ENCODE measurements at regions not wholly inside any gene's neighbourhood (a gene's known extent, or its start where the extent isn't known, plus 50 kb on each side); places are given as distances from the start of the nearest gene placed in this dataset.

DNA sequence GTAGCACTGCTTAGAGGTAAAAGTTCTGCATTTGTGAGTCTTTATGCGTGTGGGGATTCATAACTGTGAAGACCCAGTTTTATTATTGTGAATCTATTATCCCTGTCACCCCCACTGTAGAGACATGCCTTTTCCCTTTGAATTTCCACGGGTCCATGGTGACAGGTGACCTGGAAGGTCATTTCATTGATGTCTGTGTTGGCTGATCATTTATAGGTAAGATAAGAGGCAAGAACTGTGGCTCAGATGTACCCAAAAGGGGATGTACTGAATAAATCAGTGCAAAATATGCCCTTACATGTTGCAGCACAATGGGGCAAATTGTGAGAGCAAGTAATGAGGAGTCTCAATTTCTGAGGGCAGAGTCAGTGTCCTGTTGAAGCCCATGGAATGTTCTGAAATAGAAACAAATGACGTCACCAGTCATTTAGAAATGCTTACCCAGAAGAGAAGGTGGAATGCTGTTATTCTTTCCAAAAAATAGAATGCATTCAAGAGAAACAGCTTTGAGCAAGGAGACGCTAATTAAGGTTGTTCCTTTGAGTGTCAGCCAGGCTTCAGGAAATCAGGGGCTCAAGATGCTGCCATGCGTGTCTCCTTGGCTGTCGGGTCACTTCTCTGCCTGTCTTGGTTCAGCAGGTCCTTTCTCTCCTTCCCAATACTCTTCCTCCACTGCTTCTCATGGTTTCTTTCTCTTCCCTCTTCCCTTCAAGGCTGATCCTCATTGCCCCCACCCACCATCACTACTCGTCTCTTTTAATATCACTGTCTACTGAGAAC lies 118.7 kb upstream of the E2F8 start (continued):
- TF ChIP-seq CREB1 (IDR thresholded peaks at IDR 0.05; ENCODE audit: low read depth) (no peak), STAT3 (IDR thresholded peaks at IDR 0.05; ENCODE audit: low read depth, low read length) (no peak), NFXL1 (IDR thresholded peaks at IDR 0.05; ENCODE audit: borderline replicate concordance) (no peak), FOXK2 (IDR thresholded peaks at IDR 0.05) (no peak)

DNA sequence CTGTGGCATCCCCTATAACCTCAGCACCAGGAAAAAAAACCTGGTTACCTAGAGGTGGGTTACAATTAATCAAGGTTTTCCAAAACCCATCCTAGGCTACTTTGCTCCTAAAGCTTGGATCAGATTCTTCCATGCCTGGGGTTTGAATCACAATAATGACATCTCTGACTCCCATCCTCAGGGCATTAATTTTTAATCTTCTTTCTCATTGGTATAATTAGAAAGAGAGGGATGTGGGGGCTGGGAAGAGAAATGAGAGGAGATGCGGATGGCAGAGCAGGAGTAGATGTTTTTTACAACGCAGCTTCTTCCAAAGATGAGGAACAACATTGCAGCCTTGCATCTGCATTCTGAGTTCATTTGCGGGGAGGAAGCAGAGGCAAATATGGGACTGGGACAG lies 117.2 kb upstream of the E2F8 start:
- intact Hi-C loops (cut with micrococcal nuclease; ENCODE audit: unreplicated experiment) = no loop called here
- Histone ChIP-seq H4K20me1 (ENCODE audit: control insufficient read depth, insufficient read depth) (no peaks in the 10 kb centered on the region), H3K4me3 (no peak overlapping the region), H3K9ac (ENCODE audit: control insufficient read depth, insufficient read depth, low read length) (no peak overlapping the region), H2AFZ (ENCODE audit: control insufficient read depth, low read depth, low read length) (no peak overlapping the region), H3K36me3 (ENCODE audit: control insufficient read depth in 2 of 2, insufficient read depth in 2 of 2, low read length in 1 of 2) (no peaks in the 10 kb centered on the region), H3K9me3 (replicated peaks; ENCODE audit: control insufficient read depth, insufficient read depth, low read length) (no peaks in the 10 kb centered on the region), H3K27ac (ENCODE audit: control insufficient read depth, insufficient read depth) (no peak overlapping the region), H3K4me2 (ENCODE audit: control insufficient read depth, insufficient read depth) (no peak overlapping the region), H3K79me2 (ENCODE audit: control insufficient read depth, insufficient read depth, low read length) (no peaks in the 10 kb centered on the region), H3K27me3 (replicated peaks in 1 of 2; ENCODE audit: control insufficient read depth in 2 of 2, insufficient read depth in 2 of 2, low read length in 1 of 2) (no peaks in the 10 kb centered on the region), H3K4me1 (ENCODE audit: control insufficient read depth, insufficient read depth, low read length) (peaks cover 4% of the 10 kb centered on the region; the same call in 1 of the 2 replicates)
- CTCF ChIA-PET = no interaction called here
- WGBS (ENCODE audit: insufficient coverage, insufficient replicate concordance, low lambda C conversion rate, missing lambda C conversion rate) = 74% methylated on average over 3 of the region's 3 CpGs
- no TSS peak for BruUV-seq (replicated peaks)
- FAIRE-seq (no peak), ATAC-seq (no peak), DNase-seq (ENCODE audit: low read depth, low spot score) (no peak)
- SMC1A ChIA-PET (ENCODE audit: uncharacterized antibody, unreplicated experiment) = no interaction called here
- in situ Hi-C loops (cut with MboI) = no loop called here
- RAD21 ChIA-PET (ENCODE audit: unreplicated experiment) = no interaction called here
- TF ChIP-seq RAD51 (IDR thresholded peaks at IDR 0.05) (no peak), TBL1XR1 (IDR thresholded peaks at IDR 0.05; ENCODE audit: low read depth, low read length) (no peak), NRF1 (conservative IDR thresholded peaks at IDR 0.05; ENCODE audit: low read depth, low read length) (no peak)
- POLR2A ChIA-PET = no interaction called here

Data from GM12878 (cell line).